ENCODE measurements at regions not wholly inside any gene's neighbourhood (a gene's known extent, or its start where the extent isn't known, plus 50 kb on each side); places are given as distances from the start of the nearest gene placed in this dataset.

- no peak overlapping the region for H3K27ac ChIP-seq (ENCODE audit: extremely low read depth, low read depth, low read length)
Observed at GRCh38 chr6:71197780-71198179, 90.8 kb upstream of the OGFRL1 start.

GRCh38 chr6:71198908-71199307 is 89.7 kb upstream of the OGFRL1 start:
- Histone ChIP-seq H3K36me3 (ENCODE audit: control insufficient read depth in 2 of 2, insufficient read depth in 1 of 2, low read length in 2 of 2) (no peaks in the 10 kb centered on the region), H3K4me3 (ENCODE audit: low read depth, low read length) (no peak overlapping the region), H3K27ac (ENCODE audit: extremely low read depth, low read depth, low read length) (no peak overlapping the region), H3K4me1 (ENCODE audit: control insufficient read depth, insufficient read depth, low read length) (peaks cover 3% of the 10 kb centered on the region), H3K9me3 (ENCODE audit: control insufficient read depth, insufficient read depth, low read depth, low read length) (no peaks in the 10 kb centered on the region)
- ChIA-PET POLR2A (no interaction called here), CTCF (interaction anchor here (0.9 to 2.8 kb wide), 4 partner anchors 9 to 328 kb away, joined by 3 to 11 read pairs (median 6); partner anchors contain the start of gene OGFRL1)
- TF ChIP-seq ZFHX2 (tag by site-specific recombination; conservative IDR thresholded peaks at IDR 0.05), result peak; percentile 66
- peak; percentile 25; the same call in 1 of the 2 replicates for TF ChIP-seq PRDM1 (tag by site-specific recombination; IDR thresholded peaks at IDR 0.05)
- TF ChIP-seq EGR2 (tag by site-specific recombination; IDR thresholded peaks at IDR 0.05; ENCODE audit: low read depth), result peak; percentile 82
- no peak for TF ChIP-seq ZNF423 (tag by site-specific recombination; IDR thresholded peaks at IDR 0.05)
- no peak for TF ChIP-seq ZBTB49 (tag by site-specific recombination; IDR thresholded peaks at IDR 0.05; ENCODE audit: low read depth)
- no peak for TF ChIP-seq ZXDB (tag by site-specific recombination; IDR thresholded peaks at IDR 0.05)

More at GRCh38 chr6:71197780-71198179, 90.8 kb upstream of the OGFRL1 start:
- Histone ChIP-seq H3K9me3 (ENCODE audit: control insufficient read depth, insufficient read depth, low read depth, low read length) (no peaks in the 10 kb centered on the region), H3K4me1 (ENCODE audit: control insufficient read depth, insufficient read depth, low read length) (peaks cover 3% of the 10 kb centered on the region), H3K4me3 (ENCODE audit: low read depth, low read length) (no peak overlapping the region), H3K36me3 (ENCODE audit: control insufficient read depth in 2 of 2, insufficient read depth in 1 of 2, low read length in 2 of 2) (no peaks in the 10 kb centered on the region)
- CTCF ChIA-PET, result interaction anchor here (1.3 to 2.8 kb wide), 2 partner anchors 90 to 184 kb away, joined by 3 to 11 read pairs; partner anchors contain the start of gene OGFRL1
- POLR2A ChIA-PET, result interaction anchor here (0.7 to 1.3 kb wide), 2 partner anchors 90 to 91 kb away, joined by 3 to 4 read pairs; partner anchors contain the start of gene OGFRL1
- TF ChIP-seq TRIM28 (IDR thresholded peaks at IDR 0.05; ENCODE audit: borderline replicate concordance, low read length) (peak; percentile 80), ZNF248 (tag by site-specific recombination; IDR thresholded peaks at IDR 0.05) (no peak), PRDM6 (tag by site-specific recombination; IDR thresholded peaks at IDR 0.05) (peak; percentile 50; the same call in 1 of the 2 replicates), ZNF148 (tag by site-specific recombination; IDR thresholded peaks at IDR 0.05; ENCODE audit: borderline replicate concordance) (no peak), OSR2 (tag by site-specific recombination; IDR thresholded peaks at IDR 0.05) (0 out of 2 replicates have a peak, but pooled peaks have one; percentile 7), PBX3 (CRISPR knock-in tag; IDR thresholded peaks at IDR 0.05) (0 out of 2 replicates have a peak, but pooled peaks have one; percentile 21), ZFHX2 (tag by site-specific recombination; conservative IDR thresholded peaks at IDR 0.05) (peak; percentile 51)

GRCh38 chr6:71199736-71200135 is 88.9 kb upstream of the OGFRL1 start:
- Histone ChIP-seq H3K36me3 (ENCODE audit: control insufficient read depth in 2 of 2, insufficient read depth in 1 of 2, low read length in 2 of 2) (no peaks in the 10 kb centered on the region), H3K9me3 (ENCODE audit: control insufficient read depth, insufficient read depth, low read depth, low read length) (no peaks in the 10 kb centered on the region), H3K4me1 (ENCODE audit: control insufficient read depth, insufficient read depth, low read length) (peaks cover 3% of the 10 kb centered on the region), H3K4me3 (ENCODE audit: low read depth, low read length) (no peak overlapping the region), H3K27ac (ENCODE audit: extremely low read depth, low read depth, low read length) (no peak overlapping the region)
- CTCF ChIA-PET, result interaction anchor here (0.6 to 2.8 kb wide), 3 partner anchors 9 to 126 kb away, joined by 4 to 11 read pairs (median 9); partner anchors contain the start of gene OGFRL1
- POLR2A ChIA-PET, result no interaction called here
- TF ChIP-seq ZNF677 (tag by site-specific recombination; IDR thresholded peaks at IDR 0.05) (no peak), ZNF2 (tag by site-specific recombination; IDR thresholded peaks at IDR 0.05) (no peak), ZBTB26 (tag by site-specific recombination; optimal IDR thresholded peaks at IDR 0.05) (no peak), ZBTB21 (tag by site-specific recombination; IDR thresholded peaks at IDR 0.05) (no peak), ZNF292 (tag by site-specific recombination; IDR thresholded peaks at IDR 0.05; ENCODE audit: borderline replicate concordance, low read depth) (no peak), ZNF48 (tag by site-specific recombination; IDR thresholded peaks at IDR 0.05) (no peak), ZNF704 (tag by site-specific recombination; IDR thresholded peaks at IDR 0.05) (no peak)

Data from HEK293 (cell line).